ENCODE measurements at regions not wholly inside any gene's neighbourhood (a gene's known extent, or its start where the extent isn't known, plus 50 kb on each side); places are given as distances from the start of the nearest gene placed in this dataset.
"Not testable (repeated sequence)": the region's sequence is repeated elsewhere in the genome, so short reads cannot be mapped to it uniquely, and the experiment has no call there.

DNA sequence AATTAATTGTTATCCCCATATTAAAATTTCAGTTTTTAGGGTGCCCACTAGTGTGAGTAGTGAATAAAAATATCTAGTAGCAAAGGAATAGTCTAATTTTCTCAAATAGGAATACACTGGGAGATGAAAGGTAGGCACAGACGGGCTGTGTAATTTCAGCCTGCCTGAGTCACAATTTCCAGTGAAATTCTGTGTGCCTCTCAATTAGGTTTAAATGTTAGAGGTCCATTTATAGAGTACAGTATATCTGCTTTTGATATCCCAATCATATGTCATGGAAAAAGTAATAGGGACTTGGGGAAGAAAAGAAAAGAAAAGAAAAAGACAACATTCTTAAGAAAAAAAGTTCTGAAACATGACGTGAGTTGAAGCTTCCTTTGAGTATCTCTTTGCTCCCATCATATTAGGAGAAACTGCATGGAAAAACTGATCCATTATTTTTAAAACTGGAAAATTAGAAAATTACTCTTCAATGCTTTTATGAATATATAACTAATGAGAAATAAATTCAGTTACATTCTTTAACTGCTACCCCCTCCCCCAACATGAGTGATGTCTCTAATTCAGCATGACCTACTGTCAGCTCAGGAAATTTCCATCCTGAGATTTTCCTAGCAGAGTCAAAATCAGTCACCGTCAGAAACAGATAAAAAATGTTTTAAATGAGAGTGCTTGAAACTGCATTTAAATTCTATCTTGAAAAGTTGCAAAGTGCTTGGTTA lies 473.8 kb upstream of the HSF2 start:
- DNase-seq (ENCODE audit: low spot score) = no peak

DNA sequence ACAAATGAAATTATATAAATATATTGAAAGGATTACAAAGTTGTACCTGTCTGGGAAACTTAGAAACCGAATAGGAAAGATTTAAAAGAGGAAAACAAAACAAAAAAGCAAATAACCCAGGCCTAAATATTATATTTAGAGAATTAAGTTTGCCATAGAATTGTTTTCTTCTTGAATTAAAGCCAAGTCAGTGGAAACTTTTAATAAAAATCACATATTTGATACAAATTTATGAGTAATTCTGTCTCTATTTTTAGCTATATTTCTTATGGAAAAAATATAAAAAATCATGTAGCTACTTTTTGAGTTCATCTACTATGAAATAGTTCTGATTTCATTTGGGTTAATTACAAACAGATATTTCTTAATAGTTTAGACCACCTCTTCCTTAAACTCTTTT lies 470.2 kb upstream of the HSF2 start:
- DNase-seq (ENCODE audit: low spot score) = no peak

DNA sequence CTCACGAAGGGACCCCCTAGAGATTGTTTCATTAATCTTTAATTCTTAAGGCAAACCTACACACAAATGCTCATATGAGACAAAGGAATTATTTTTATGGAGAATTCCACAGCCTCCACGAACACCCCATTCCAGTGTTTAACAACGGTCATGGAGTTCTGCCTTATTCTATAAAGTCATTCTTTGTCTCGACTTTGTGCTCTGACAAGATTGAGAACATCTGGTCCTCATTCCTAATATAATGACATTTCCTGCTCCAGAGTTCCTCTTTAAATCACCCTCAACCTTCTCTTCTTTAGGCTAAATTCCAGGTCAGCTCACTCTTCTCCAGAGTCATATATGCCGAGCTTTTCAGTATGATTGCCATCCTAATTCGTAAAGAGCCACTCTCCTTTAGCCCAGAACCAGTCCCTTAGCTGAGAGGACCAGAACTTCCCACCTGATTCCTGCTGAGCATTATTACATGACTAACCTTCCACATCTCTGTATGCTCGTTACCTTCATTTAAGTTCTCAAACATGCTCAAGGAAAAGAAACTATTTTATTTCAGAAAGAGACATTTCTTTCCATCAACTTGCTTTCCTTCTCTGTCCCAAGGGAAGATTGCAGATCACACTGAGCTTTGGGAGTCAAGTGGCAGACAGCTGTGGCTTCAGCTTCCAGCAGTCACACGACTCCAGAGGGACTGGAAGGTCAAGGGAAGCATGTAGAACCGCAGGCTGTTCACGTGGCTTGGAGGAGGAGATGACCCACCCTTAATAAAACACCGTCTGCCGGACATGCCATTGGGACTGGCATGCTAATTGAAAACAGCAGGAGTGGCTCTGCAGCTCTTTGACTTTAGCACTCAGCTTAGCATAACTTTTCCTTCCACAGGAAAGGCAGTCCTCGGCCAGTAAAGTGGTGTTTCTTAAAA lies 467.1 kb upstream of the HSF2 start:
- DNase-seq (ENCODE audit: low spot score) = no peak

DNA sequence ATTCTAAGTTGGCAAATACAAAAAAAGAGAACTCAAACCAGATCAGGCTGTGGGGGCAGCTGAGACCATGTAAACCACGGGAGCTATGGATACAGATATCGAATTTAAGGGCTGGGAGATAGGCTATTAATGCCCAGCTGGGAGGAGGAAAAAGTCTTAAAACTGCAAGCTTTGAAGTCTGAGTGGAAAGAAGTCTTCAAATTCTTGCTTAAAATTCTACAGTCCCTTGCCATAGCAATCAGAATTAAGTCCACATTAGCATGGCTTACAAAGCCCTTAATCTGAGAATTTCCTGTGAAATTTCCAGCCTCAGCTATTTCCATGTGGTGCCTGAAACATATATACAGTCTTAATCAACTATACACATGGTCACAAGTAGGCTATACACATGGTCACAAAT lies 465.0 kb upstream of the HSF2 start:
- DNase-seq (ENCODE audit: low spot score) = no peak

DNA sequence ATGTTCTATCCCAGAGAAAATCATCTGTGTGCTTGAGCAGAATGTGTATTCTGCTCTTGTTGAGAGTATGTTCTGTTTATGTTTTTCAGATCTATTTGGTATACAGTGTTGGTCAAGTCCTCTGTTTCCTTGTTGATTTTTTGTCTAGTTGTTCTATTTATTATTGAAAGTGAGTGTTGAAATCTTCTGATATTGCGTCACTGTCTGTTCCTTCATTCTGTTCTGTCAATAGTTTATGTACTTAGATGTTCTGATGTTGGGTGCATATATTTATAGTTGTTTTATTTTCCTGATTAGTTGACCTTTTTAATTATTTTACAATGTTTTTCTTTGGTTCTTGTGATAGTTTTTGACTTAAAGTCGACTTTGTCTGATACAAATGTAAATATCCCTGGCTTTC lies 458.7 kb upstream of the HSF2 start:
- no peak for DNase-seq (ENCODE audit: low spot score)

GRCh38 chr6:121944354-121944753 lies 455.1 kb upstream of the HSF2 start:
- DNase-seq (ENCODE audit: low spot score) = no peak

DNA sequence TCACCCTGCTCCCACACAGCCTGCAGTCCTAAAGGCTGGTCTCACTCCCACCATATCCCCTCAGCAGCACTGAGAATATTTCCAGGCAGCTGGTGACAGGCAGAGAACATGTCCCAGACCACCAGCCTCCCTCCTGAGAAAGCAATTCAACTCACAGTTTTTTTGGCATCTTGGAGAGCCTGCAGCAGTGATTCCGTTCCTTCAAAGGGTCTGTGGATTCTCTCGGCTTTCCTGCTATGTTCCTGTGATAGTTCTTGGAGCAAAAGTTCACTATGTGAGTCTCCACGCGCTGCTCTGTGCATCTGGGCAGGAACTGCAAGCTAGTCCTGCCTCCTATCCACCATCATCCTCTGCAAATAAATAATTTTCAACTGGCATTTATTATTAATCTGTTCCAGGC lies 448.3 kb upstream of the HSF2 start:
- DNase-seq (ENCODE audit: low spot score) = no peak

GRCh38 chr6:121951918-121952379 lies 447.5 kb upstream of the HSF2 start:
- no peak for DNase-seq (ENCODE audit: low spot score)

DNA sequence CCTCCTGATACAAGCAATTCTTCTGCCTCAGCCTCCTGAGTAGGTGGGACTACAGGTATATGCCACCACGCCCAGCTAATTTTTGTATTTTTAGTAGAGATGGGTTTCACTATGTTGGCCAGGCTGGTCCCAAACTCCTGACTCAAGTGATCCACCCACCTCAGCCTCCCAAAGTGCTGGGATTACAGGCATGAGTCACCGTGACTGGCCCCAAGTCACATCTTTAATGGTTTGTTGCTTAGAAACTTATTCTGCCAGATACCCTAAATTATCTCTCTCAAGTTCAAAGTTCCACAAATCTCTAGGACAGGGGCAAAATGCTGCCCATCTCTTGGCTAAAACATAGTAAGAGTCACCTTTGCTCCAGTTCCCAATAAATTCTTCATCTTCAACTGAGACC lies 444.1 kb upstream of the HSF2 start:
- not testable (repeated sequence) for DNase-seq (ENCODE audit: low spot score)

DNA sequence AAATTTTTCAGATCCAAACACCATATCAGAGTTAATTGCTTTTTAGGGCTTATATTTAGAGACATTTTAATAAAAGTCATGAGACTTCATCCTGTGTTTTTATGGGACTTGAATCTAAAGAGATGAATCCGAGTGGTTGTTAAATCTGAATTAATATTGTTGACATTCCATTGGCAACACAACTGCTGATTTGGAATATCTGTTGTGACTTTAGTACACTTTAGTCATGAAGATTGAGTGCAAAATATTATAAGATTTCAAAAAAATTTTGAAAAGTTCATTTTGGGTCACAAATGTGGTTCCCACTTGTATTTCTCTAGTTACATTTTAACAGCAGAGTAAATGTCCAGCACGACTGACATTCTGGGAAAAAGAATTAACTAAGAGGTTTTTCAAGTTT lies 442.7 kb upstream of the HSF2 start:
- DNase-seq (ENCODE audit: low spot score) = no peak

- no peak for DNase-seq (ENCODE audit: low spot score)
Measured at GRCh38 chr6:121959501-121959900, 440.0 kb upstream of the HSF2 start.

- no peak for DNase-seq (ENCODE audit: low spot score)
Measured at GRCh38 chr6:121961619-121962125, 437.8 kb upstream of the HSF2 start.

DNA sequence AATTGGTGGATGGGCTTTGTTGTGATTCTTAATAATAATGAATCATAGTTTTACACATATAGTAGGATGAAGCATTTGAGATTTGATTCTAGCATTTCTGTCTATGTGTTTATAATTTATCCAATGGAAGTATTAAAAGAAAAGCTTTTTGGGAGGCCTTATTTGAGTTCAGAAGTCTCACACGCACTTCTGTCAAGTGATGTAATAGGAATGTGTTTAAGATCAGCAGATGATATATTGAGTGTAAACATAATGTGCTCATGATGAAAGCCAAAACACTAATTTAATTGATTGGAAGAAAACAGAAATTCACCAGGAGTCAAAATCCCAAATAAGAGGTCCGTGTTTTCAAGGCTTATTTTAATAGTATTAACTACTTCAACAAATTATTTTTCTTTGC lies 435.6 kb upstream of the HSF2 start:
- no peak for DNase-seq (ENCODE audit: low spot score)

DNA sequence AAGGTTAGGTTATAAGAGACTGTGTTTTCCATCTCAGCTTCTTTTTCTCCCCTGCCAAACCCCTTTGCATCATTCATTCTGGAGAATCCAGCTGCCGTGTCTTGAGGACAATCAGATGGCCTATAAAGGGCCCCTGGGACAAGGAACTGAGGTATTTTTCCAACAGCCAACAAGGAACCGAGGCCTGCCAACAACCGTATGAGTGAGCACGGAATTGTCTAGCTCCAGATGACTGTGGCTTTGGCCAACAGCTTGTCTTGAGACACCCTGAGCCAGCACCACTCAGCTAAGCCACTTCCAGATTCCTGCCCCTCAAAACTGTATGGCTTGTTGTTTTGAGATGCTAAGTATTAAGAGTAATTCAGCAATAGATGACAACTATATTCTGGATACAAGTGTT lies 433.7 kb upstream of the HSF2 start:
- no peak for DNase-seq (ENCODE audit: low spot score)

DNA sequence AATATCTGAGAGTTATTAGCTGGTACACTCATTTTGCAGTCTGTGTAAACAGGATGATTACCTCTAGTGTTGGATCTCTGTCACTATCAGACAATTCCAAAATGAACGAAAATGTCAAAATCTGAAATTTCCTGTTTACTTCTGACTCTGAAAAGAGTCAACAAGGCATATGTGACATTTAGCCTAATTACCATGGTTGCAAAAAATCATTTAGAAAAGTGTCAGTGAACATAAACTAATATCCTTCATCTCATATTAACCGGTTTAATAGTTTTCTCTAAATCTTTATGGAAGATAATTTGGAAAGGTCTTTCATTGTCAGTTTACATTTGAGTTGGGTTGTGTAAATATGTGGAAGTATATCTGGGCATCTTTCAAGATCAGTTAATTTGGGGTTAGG lies 431.8 kb upstream of the HSF2 start:
- no peak for DNase-seq (ENCODE audit: low spot score)

- DNase-seq (ENCODE audit: low spot score) = no peak
Measured at GRCh38 chr6:121971931-121972335, 427.5 kb upstream of the HSF2 start.

DNA sequence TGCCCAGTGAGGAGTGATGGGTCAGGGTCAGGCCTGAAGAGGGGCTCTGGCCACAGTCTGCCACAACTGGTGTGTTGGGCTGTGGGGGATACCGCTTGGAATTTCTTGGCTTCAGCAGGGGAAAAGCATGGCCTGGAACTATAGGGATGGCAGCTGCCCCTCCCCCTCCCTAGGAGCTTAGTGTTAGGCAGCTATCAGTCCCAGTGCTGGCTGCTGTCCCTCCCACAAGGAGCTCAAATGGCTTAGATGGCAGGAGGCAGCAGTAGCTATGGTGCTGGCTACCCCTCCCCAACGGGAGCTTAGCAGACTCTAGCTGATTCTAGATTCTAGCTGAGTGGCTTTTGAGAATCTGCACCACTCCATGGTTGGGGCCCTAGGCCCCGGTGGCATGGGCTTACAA lies 414.5 kb upstream of the HSF2 start:
- DNase-seq (ENCODE audit: low spot score) = no peak

- DNase-seq (ENCODE audit: low spot score) = no peak
Measured at GRCh38 chr6:121993362-121993761, 406.1 kb upstream of the HSF2 start.

GRCh38 chr6:121994919-121995318 lies 404.5 kb upstream of the HSF2 start:
- no peak for DNase-seq (ENCODE audit: low spot score)

- DNase-seq (ENCODE audit: low spot score) = no peak
Measured at GRCh38 chr6:121998631-121999030, 400.8 kb upstream of the HSF2 start.

- no peak for DNase-seq (ENCODE audit: low spot score)
Measured at GRCh38 chr6:121999456-122000065, 399.9 kb upstream of the HSF2 start.

GRCh38 chr6:122005661-122006060 lies 393.8 kb upstream of the HSF2 start:
- no peak for DNase-seq (ENCODE audit: low spot score)

GRCh38 chr6:122007339-122007738 lies 392.1 kb upstream of the HSF2 start:
- DNase-seq (ENCODE audit: low spot score) = no peak

Measured in RKO (cell line).